NCI-H1105 treated with DMSO at 0.1 percent for 48 hours (cell line): ENCODE measurements at regions not wholly inside any gene's neighbourhood (a gene's known extent, or its start where the extent isn't known, plus 50 kb on each side); places are given as distances from the start of the nearest gene placed in this dataset.

Experiments
- DNase-seq: peaks from one replicate; lab custom pipeline; 2025; lab: John Stamatoyannopoulos, UW

DNA sequence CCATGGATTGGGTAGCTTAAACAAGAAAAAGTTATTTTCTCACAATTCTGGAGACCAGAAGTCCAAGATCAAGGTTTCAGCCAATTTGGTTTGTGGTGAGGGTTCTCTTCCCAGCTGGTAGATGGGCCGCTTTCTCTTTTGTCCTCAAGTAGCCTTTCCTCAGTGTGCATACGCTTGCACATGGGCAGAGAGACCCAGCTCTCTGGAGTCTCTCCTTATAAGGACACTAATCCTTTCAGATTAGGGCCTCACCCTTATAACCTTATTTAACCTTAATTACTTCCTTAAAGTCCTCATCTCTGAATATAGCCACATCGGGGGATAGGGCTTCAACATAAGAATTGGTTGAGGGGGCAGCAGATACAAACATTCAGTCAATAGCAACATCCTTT, 68.4 kb upstream of the NLK start:
- no peak for DNase-seq

DNA sequence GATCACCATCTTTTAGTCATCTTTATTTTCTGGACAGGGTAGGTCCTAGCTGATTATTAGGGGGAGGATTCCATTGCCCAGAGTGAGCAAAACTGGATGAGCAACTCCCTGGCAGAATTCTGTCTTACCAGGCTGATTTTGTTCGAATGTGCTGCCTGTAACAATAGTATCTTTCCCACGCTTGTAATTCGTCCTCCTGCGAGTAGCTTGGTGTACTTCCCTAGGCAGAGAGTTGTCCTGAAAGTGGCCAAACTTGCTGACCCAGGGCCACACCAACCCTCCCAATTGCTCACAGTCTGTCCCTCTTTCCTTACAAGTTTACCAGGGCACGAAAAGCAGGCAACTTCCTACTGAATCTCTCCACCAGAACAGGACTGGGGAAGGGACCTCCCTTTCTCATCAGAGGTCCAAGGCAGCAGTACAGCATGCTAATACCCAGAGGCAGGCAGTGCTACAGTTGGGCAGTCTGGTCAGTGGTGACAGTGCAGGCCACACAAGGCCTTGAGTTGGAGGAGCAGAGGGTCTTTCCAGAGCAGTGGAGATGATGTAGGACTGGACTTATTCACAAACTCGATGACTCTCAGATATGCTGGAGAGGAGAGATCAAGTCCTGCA, 67.8 kb upstream of the NLK start:
- DNase-seq, result no peak

DNA sequence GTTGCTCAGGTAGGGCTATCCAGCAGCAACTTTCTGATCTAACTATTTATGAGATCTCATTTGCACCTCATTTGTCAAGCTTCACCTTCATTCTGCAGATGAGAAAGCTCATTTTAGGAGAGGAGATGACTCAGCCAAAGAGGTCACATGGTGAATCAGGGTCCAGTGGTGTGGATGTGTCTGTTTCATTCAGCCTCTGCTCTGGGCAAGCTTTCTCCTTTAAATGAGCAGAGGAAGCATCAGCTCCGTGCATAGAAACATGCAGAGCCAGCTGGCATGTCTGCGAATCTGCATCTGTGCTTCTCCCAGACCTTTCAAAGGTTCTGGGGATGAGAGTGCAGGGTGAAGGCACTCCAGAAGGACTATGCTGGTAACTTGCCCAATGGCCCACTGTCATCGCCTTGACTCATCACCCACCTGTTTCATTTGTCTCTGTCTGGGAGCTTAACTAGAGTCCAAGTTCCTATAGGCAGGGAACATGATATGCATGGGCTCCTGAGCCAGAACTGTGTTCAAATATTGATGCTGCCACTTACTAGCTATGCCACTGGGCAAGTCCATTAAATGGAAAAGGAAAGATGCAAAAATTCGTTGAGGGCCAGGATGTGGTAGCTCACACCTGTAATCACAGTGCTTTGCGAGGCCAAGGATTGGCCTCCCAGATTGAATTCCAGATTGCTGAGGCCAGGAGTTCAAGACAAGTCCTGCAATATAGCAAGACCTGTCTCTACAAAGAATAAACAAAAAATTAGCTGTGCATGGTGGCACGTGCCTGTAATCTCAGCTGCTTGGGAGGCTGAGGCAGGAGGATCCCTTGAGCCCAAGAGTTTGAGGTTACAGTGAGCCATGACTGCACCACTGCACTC, 67.1 kb upstream of the NLK start:
- DNase-seq, result no peak

DNA sequence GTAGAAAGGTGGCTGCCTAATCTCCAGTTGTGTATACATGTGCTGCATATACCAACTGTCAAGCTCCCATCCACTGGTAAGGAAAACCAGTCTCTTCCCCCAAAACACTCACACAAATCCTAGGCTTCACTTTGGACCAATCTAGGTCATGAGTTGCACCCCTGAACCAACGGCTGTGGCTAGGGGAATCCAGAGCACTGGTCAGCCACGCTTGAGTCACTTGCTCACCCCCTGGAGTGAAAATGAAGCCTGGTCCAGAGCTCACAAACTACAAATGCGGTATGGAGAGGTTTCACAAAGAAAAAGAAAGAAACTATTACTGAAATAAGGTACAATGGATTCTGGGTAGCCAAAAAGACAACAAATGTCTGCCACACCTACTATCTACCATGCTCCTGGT, 66.1 kb upstream of the NLK start:
- DNase-seq, result no peak

DNA sequence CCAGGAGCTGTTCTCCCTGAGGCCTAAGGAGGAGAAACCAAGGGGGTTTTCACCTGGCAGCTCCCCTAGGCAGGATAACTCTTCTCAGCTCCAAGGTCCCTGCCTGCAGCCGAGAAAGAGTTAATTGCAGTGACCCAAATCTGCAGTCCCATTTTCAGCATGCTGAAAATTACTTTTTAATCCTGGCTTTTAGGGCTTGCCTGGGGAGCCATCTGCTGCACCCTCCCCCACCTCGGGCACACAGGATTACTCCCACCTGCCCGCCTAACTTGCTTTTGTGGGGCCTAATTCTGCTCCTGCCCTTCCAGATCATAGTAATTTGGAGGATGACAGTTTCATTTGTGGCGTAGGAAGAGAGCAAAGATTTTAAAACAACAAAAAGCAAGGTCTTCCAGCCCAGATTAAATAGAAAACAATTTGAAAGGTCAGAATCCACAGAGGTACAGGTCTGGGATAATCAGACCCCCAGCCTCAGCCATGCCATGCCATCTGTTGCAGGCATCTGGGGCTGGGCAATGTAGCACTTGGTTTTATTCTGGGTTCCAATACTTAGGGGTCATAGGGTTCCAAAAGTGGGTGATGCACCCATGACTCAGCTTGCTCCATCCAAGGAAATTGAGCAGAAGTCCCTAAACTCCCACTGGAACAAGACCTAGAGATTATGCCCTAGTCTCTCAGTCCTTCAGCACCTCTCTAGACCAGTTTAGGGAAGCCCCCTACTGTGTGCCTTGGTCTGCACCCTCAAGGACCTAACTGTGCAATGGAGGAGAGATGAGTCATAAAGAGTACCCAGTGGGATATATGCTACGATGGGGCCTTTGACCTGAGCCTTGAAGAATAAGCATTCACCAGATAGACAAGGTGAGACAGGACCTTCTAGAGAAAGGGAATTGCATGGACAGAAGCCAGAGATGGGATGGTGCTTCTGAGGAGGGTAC, 64.5 kb upstream of the NLK start:
- DNase-seq, result no peak

DNA sequence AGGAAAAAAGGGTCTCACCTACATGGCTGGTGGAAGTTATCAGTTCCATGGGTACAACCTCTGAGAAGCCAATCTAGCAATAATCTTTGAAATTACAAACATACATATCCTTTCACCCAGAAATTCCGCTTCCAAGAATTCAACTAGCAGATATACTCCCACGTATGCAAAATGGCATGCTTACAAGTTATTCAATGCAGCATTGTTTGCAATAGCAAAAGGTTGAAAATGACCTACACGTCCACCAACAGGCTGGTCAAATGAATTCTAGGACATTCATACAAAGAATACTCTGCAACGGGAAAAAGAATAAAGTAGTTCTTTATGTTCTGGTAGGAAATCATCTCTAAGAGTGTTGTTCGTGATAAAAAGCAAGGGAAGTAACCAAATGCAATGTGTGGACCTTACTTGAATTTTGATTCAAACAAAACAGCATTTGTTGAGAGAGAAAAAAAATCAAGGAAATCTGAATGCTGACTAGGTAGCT, 63.7 kb upstream of the NLK start:
- no peak for DNase-seq

DNA sequence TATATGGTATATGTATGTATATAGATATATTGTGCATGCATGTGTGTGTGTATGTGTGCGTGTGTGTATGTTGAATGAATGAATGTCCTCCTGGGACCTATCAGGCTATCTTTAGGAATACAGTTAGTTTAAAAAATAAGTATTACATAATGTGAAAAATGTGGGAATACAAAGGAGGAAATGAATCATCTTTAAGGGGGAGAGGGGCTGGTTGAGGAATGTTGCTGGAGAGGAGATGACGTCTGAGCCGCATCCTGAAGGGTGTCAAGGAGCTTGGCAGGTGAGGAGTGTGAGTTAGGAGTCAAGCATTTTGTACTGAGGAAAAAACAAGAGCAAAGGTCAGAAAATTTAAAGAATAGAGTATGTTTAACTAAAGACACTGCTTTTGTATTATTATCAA, 62.4 kb upstream of the NLK start:
- DNase-seq, result no peak

DNA sequence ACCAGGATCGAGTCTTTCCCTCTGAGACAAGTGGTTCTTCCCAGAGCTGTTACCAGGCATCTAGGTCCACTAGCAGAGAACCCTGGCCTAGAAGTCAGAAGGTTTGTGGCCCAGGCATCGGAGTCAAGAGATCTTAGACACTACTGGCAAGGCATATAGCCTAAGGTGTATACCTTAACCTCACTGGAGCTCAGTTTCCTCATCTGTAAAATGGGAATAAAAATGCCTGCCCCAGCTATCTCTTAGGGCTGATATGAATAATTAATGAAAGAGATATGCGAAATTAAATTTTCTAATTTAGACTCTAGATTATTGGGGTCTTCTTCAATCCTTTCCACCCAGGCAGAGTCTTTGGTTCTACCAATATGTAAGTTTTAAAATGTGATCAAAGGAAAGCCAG, 60.5 kb upstream of the NLK start:
- no peak for DNase-seq

DNA sequence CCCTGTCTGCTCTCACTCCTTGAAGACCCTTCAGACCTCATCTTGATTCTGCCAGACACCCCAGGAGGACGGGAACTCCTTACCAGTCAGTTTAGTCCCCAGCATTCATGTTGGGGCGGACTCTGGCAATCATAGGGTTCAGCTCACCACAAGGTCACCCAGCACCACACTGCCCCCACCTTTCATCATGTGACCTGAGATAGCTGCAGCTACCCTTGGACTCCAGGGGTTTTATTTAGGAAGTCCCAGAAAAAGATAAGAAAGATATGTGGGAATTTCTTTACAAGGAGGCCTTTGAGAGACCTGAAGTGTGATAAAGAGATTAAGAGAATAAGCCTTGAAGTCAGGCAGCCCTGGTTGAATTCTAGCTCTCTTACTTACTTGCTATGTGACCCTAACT, 59.8 kb upstream of the NLK start:
- no peak for DNase-seq

DNA sequence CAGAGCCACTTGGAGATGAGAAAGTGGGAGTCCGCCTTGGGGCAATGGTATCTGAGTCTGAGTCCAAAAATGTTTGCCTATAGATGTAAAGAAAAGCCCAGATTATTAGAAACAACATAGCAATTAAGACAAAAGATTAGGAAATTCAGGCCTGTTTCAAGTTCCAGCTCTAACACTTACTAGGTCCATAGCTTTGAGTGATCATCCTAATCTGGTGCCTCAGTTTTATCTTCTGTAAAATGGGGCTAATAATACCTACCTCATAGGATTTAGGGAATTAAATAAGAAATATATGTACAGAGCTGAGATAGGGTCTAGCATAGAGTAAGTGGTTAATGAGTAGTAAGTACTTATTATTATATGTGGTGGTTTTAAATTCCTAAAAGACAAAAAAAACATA, 58.6 kb upstream of the NLK start:
- no peak for DNase-seq

DNA sequence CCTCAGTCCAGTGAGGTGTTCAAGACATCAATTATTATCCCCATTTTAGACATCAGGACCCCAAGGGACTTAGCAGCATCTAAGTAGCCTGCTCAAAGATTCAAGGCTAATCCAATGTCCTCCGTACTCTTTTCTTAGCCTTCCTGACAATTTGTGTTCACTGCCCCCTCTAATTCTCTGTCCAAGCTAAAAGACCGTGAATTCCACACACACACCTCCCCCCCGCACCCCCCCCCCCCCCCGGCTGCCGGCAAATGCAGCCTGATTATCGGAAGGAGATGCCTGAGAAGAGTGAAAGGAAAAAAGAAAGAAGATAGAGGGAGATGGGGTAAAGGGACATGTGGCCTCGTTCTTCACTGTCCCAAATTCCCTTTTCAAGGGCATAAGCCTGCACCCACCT, 58.1 kb upstream of the NLK start:
- DNase-seq, result no peak

DNA sequence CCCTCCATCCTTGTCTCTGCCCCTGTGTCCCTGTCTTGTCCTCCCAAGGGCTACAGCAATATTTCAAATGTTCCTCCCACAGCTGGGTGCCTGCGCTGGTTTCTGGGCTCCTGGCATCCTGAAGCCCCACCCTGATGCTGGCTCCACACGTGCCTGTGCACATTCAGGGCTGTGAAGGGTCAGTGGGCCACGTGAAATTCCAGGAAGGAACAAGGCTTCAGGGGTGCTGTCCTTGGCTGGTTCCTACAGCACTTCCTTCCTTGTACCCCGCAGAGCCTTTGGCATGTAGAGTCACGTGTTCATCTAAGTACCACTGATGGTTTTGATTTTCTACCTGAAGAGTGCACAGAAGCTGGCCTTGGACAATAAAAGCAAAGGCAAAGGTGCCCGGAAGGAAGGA, 57.7 kb upstream of the NLK start:
- DNase-seq, result no peak

DNA sequence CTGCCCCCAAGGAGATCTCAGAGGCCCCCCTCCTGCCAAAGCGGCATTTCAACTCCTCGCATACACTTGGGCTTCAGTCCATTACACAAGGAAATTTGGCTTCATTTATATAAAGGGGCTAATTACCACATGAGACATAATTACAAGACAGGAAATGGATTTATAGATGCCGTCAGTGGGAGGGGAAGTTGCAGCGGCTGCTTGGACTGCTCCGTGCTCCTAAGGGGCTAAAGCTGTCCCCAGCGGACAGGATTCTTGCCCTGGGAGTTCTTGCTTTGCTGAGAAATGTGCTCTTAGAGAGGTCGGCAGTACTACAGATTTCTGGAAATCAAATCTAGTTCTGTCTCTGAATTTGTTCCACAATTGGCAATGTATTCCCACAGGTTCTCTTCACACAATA, 57.2 kb upstream of the NLK start:
- no peak for DNase-seq

DNA sequence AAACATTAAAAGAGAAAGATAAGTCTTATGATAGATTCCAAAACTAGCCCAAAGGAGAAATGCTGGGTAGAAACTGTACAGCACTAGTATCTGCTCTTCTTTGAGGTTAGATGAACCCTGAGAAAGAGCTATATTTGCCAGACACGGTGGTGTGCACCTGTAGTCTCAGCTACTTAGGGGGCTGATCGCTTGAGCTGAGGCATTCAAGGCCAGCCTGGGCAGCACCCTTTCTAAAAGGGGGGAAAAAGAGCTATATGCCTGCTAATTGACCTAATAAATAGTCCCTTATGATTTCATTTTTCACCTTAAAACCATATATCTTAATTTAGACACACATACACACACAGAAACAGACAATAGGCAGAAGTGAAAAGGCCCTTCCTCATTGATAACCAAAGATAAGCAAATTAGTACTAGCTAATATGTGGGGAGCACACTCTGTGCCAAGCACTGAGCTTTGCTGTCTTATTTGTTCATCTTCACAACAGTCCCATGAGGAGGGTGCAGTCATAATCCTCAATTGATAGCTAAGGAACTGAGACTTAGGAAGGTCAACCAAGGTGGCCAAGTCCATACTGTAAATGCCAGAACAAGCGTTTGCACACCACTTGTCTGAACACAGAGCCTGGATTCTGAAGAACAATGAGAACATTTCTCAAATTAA, 56.6 kb upstream of the NLK start:
- DNase-seq, result no peak

DNA sequence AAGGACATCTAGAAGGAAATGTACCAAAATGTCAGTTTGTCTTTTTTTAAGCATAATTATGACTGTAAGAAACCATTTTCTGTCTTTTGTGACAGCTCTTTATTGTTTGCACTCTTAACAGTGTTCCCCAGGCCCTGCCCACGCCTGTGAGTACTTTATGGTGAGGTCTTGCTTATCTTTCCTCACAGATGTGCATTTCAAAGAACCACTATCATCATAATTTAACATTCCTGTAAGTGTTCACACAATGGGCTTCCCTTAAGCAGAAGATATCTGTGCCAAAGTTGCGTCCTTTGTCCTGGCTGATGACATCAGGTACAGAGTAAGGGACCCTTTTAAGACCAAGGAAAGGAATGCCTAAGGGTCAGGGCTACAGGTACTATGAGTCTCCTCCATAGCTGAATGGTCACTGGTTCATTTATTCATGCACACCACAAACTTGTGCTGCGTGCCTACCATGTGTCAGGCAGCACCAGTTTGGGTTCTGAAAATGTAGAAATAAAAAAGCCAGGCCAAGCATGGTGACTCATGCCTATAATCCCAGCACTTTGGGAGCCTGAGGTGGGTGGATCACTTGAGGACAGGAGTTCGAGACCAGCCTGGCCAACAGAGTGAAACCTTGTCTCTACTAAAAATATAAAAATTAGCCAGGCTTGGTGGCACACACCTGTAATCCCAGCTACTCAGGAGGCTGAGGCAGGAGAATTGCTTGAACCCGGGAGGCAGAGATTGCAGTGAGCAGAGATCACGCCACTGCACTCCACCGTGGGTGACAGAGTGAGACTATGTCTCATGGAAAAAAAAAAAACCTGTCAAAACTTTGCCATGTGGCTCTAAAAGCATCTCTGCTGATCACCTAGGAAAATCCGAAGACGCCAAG, 55.4 kb upstream of the NLK start:
- DNase-seq, result no peak

DNA sequence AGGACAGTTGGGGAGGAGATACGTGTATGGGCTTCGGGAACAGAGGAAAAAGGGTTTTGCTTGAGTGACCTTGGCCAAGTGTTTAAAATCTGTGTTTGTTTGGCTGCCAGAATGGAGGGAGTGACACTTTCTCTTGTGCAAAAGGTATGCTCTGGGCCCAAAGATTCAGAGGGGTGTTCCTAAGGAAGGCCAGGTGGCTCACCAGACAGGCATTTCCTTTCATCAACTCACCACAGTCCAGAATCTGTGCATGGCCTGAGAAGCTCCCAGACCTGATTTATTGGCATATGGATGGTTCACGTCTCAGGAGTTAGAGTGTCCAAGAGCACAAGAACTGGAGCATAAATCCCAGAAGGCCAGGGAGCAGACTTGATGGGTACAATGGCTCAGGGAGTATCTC, 53.4 kb upstream of the NLK start:
- no peak for DNase-seq

DNA sequence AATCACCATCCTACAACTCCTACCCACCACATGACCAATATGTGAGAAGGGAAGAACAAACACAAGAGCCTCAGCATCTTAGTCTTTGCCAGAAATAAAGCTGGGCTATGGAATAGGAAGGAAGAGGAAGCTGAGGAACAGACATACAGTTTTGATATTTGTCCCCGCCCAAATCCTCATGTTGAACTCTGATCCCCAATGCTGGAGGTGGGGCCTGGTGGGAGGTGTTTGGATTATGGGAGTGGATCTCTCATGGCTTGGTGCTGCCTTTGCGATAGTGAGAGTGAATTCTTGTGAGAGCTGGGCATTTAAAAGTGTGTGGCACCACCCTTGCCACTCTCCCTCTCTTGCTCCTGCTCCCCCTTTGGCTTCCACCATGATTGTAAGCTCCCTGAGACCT, 52.4 kb upstream of the NLK start:
- DNase-seq, result no peak

DNA sequence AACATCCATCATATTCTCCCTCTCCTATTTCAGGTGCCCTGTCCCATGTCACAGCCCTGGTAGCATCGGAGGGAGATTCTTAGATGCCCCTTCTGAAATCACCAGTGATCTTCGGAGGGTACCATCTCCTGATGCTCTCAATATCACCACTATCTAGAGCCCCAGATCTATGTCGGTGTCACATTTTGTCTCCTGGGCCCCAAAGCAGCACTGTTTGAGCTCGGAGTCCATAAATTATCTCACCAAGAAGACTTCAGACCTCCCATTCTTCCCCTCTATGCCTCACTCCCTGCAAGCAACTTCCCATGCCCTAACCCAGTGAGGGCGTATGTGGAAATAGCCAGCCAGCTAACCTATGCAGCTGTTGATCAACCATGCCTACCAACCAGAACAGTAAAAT, 51.5 kb upstream of the NLK start:
- no peak for DNase-seq

DNA sequence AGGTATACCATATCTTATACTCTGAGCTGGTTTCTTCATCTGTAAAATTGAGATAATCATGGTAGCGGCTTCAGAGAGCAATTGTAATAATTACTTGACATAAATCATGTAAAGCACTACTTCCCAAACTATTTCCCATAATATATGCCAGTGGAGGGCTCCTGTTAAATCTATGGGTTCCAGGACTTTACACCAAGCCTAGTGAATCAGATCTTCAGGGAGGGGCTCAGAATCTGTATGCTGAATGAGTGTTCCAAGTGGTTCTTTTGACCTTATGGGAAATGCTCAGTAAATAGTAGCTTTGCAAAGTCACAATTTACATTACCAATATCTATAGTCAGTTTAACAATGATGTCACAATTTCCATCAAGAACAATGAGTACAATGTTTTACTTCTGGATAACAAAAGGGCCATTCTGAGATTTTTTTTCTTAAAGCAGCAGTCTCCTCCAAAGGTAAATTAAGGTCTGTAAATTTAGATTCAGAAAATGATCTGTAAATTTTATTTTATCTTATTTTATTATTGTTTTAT, 50.9 kb upstream of the NLK start:
- DNase-seq, result no peak
